ENCODE measurements at regions not wholly inside any gene's neighbourhood (a gene's known extent, or its start where the extent isn't known, plus 50 kb on each side); places are given as distances from the start of the nearest gene placed in this dataset.

- no peaks in the 10 kb centered on the region for H3K27me3 ChIP-seq (ENCODE audit: insufficient read depth, low read depth, severe bottlenecking)
- H3K36me3 ChIP-seq = no peaks in the 10 kb centered on the region
- H3K9me3 ChIP-seq (ENCODE audit: severe bottlenecking) = no peaks in the 10 kb centered on the region
- H3K27ac ChIP-seq = no peak overlapping the region
- no peak overlapping the region for H3K4me3 ChIP-seq (ENCODE audit: low read depth, low read length)
- TF ChIP-seq CTCF (IDR thresholded peaks at IDR 0.05; ENCODE audit: low read depth, low read length) = no peak
- no peak for DNase-seq
Measured at GRCh38 chr11:111444040-111444439, 65.0 kb upstream of the POU2AF1 start.

DNA sequence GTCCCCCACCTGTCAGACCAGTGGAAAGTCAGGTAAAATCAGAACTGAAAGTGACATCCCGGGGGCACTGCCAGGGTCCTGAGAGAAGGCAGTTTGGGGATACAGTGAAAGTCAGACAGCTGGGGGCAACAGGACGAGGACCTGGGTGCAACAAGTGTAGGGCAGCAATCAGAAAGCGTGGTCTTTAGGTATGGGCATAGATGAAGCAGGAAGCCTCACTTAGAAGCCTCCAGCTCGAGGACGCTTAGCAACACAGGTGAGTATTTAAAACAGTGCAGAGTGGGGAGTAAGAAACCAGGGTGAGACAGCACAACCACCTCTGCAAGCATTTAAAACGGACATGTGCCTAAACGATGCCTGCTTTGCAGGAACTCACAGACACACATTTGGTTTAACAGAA, 64.6 kb upstream of the POU2AF1 start:
- no peak for TF ChIP-seq CTCF (IDR thresholded peaks at IDR 0.05; ENCODE audit: low read depth, low read length)
- Histone ChIP-seq H3K27me3 (ENCODE audit: insufficient read depth, low read depth, severe bottlenecking) (no peaks in the 10 kb centered on the region), H3K36me3 (no peaks in the 10 kb centered on the region), H3K4me3 (ENCODE audit: low read depth, low read length) (no peak overlapping the region), H3K9me3 (ENCODE audit: severe bottlenecking) (no peaks in the 10 kb centered on the region), H3K27ac (no peak overlapping the region)
- DNase-seq = no peak

- Histone ChIP-seq H3K27me3 (ENCODE audit: insufficient read depth, low read depth, severe bottlenecking) (no peaks in the 10 kb centered on the region), H3K36me3 (no peaks in the 10 kb centered on the region), H3K4me3 (ENCODE audit: low read depth, low read length) (no peak overlapping the region), H3K9me3 (ENCODE audit: severe bottlenecking) (no peaks in the 10 kb centered on the region), H3K27ac (no peak overlapping the region)
- DNase-seq = no peak
- TF ChIP-seq CTCF (IDR thresholded peaks at IDR 0.05; ENCODE audit: low read depth, low read length) = no peak
Measured at GRCh38 chr11:111443032-111443431, 64.0 kb upstream of the POU2AF1 start.

DNA sequence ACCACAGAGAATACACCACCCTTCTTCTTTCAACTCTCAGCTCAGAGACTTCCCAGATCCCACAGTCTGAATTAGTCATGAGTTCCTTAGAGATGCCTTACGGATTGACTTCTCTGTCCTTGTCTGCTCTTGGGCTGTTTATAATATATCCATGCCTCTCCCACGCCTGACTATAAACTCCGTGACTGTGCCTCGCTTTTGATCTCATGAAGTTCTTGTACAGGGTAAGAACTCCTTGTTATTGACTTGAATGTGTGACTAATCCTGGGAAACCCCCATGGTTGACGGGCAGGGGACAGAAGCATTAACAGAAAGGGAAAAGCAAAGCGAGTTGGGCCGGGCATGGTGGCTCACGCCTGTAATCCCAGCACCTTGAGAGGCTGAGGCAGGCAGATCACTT, 62.4 kb upstream of the POU2AF1 start:
- no peak for TF ChIP-seq CTCF (IDR thresholded peaks at IDR 0.05; ENCODE audit: low read depth, low read length)
- Histone ChIP-seq H3K4me3 (ENCODE audit: low read depth, low read length) (no peak overlapping the region), H3K27ac (no peak overlapping the region), H3K36me3 (no peaks in the 10 kb centered on the region), H3K27me3 (ENCODE audit: insufficient read depth, low read depth, severe bottlenecking) (no peaks in the 10 kb centered on the region), H3K9me3 (ENCODE audit: severe bottlenecking) (no peaks in the 10 kb centered on the region)
- no peak for DNase-seq

DNA sequence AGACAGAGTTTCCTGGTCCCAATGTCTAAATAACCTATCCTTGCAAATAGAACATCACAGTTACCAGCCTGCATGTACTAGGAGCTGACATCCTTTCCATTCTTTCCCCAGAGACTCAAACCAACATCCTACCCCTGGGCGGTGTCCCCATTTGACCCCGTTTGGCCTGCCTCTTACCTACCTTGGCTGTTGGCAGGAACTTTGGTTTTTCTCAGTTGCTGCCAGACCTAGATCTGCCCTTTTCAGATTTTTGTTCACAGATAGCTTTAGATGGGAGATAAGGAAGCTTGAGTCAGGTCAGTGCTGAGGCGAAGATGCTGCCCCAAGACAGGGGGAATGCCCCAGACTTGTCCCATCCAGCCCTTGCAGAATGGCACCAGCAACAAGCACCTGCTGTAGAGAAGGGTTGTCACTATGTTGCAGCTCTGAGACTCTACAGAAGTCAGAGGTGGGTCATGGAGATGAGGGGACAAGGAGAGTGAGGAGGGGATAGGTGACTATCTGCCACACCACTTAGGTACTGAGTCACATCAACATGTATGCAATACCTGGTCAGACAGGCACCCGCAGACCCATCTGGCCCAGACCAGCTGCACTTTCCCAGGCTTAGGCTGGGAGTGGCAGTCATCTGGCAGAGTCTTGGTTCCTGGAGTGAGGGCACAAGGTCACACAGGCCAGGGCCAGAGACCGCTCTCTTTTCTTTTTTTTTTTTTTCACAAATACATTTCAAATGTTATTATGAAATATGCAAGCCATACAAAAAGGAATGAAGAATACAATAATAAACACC, 61.5 kb upstream of the POU2AF1 start:
- DNase-seq = no peak
- no peaks in the 10 kb centered on the region for H3K9me3 ChIP-seq (ENCODE audit: severe bottlenecking)
- TF ChIP-seq CTCF (IDR thresholded peaks at IDR 0.05; ENCODE audit: low read depth, low read length) = no peak
- no peak overlapping the region for H3K4me3 ChIP-seq (ENCODE audit: low read depth, low read length)
- H3K27me3 ChIP-seq (ENCODE audit: insufficient read depth, low read depth, severe bottlenecking) = no peaks in the 10 kb centered on the region
- no peaks in the 10 kb centered on the region for H3K36me3 ChIP-seq
- H3K27ac ChIP-seq = no peak overlapping the region

DNA sequence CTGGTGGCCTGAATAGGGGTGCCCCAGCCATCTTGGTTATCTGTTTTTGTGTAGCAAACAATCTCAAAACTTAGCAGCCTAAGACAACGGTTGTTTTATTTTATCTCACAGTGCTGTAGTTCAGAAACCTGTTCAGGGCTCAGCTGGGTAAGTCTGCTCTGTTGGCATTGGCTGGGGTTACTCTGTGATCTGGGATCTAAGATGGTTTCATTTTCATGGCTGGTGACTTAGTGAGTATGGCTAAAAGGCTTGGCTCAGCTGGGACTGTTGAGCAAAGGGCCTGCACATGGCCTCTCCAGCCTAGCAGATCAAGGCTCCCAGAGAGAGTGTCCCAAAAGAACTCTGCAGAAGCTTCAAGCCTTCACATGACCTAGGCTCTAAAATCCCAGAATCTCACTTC, 60.8 kb upstream of the POU2AF1 start:
- H3K27ac ChIP-seq = no peak overlapping the region
- DNase-seq = no peak
- no peaks in the 10 kb centered on the region for H3K27me3 ChIP-seq (ENCODE audit: insufficient read depth, low read depth, severe bottlenecking)
- H3K9me3 ChIP-seq (ENCODE audit: severe bottlenecking) = no peaks in the 10 kb centered on the region
- TF ChIP-seq CTCF (IDR thresholded peaks at IDR 0.05; ENCODE audit: low read depth, low read length) = no peak
- no peak overlapping the region for H3K4me3 ChIP-seq (ENCODE audit: low read depth, low read length)
- H3K36me3 ChIP-seq = no peaks in the 10 kb centered on the region

Data from WERI-Rb-1 (cell line).